ENCODE measurements at regions not wholly inside any gene's neighbourhood (a gene's known extent, or its start where the extent isn't known, plus 50 kb on each side); places are given as distances from the start of the nearest gene placed in this dataset.

DNA sequence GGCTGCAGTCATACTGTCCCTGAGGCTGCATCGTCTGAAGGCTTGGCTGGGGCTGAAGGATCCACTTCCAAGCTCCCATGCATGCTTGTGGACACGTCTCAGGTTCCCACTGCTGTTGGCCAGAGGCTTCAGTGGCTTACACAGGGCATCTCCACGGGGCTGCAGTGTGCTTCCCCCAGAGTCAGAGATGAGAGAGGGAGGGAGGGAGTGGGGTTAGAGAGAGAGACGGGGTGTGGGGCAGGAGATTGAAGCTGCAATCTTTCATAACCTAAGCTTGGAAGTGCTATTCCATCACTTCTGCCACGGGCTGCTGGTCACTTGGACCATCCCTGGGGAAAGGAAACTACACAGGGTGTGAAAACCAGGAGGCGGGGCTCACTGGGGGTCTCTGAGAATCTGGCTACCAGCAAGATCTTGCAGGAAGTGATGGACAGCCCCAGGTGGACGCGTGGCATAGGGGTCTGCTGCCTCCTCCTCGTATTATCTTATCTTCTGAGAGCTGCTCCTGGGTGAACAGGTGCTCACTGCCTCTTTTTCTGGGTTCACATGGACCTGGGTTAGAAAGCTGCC is 63.0 kb upstream of the MYEOV start:
- Histone ChIP-seq H3K4me2 (ENCODE audit: low read length) (no peak overlapping the region), H2AFZ (ENCODE audit: low read depth, low read length) (no peak overlapping the region), H3K27me3 (ENCODE audit: low read depth, low read length) (peaks cover 4% of the 10 kb centered on the region; the same call in 1 of the 2 replicates), H3K36me3 (replicated peaks; ENCODE audit: low read depth, low read length) (peaks cover 5% of the 10 kb centered on the region), H3K9me3 (ENCODE audit: insufficient read depth, low read length) (peaks cover 13% of the 10 kb centered on the region), H4K20me1 (ENCODE audit: insufficient read depth, low read length) (no peaks in the 10 kb centered on the region), H3K4me1 (ENCODE audit: low read length) (peaks cover 13% of the 10 kb centered on the region), H3K9ac (ENCODE audit: low read length) (no peak overlapping the region), H3K4me3 (ENCODE audit: low read length) (no peak overlapping the region), H3K79me2 (ENCODE audit: low read length) (no peaks in the 10 kb centered on the region), H3K27ac (ENCODE audit: low read length) (no peak overlapping the region)
- no peak for TF ChIP-seq EZH2phosphoT487 (IDR thresholded peaks at IDR 0.05; ENCODE audit: low read depth)
- TF ChIP-seq, protein P1, sequence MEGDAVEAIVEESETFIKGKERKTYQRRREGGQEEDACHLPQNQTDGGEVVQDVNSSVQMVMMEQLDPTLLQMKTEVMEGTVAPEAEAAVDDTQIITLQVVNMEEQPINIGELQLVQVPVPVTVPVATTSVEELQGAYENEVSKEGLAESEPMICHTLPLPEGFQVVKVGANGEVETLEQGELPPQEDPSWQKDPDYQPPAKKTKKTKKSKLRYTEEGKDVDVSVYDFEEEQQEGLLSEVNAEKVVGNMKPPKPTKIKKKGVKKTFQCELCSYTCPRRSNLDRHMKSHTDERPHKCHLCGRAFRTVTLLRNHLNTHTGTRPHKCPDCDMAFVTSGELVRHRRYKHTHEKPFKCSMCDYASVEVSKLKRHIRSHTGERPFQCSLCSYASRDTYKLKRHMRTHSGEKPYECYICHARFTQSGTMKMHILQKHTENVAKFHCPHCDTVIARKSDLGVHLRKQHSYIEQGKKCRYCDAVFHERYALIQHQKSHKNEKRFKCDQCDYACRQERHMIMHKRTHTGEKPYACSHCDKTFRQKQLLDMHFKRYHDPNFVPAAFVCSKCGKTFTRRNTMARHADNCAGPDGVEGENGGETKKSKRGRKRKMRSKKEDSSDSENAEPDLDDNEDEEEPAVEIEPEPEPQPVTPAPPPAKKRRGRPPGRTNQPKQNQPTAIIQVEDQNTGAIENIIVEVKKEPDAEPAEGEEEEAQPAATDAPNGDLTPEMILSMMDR (IDR thresholded peaks at IDR 0.05; ENCODE audit: low read depth, low read length) = no peak

GRCh38 chr11:69231466-69232018 is 62.4 kb upstream of the MYEOV start:
- Histone ChIP-seq H3K27me3 (ENCODE audit: low read depth, low read length) (no peaks in the 10 kb centered on the region; the same call in 1 of the 2 replicates), H3K27ac (ENCODE audit: low read length) (no peak overlapping the region), H4K20me1 (ENCODE audit: insufficient read depth, low read length) (no peaks in the 10 kb centered on the region), H3K9ac (ENCODE audit: low read length) (no peak overlapping the region), H3K36me3 (replicated peaks; ENCODE audit: low read depth, low read length) (peaks cover 4% of the 10 kb centered on the region), H3K4me3 (ENCODE audit: low read length) (no peak overlapping the region), H2AFZ (ENCODE audit: low read depth, low read length) (no peak overlapping the region), H3K79me2 (ENCODE audit: low read length) (no peaks in the 10 kb centered on the region), H3K9me3 (ENCODE audit: insufficient read depth, low read length) (peaks cover 8% of the 10 kb centered on the region), H3K4me1 (ENCODE audit: low read length) (peaks cover 13% of the 10 kb centered on the region), H3K4me2 (ENCODE audit: low read length) (no peak overlapping the region)
- TF ChIP-seq EZH2phosphoT487 (IDR thresholded peaks at IDR 0.05; ENCODE audit: low read depth) = no peak
- TF ChIP-seq, protein P1 (IDR thresholded peaks at IDR 0.05; ENCODE audit: low read depth, low read length) = no peak

DNA sequence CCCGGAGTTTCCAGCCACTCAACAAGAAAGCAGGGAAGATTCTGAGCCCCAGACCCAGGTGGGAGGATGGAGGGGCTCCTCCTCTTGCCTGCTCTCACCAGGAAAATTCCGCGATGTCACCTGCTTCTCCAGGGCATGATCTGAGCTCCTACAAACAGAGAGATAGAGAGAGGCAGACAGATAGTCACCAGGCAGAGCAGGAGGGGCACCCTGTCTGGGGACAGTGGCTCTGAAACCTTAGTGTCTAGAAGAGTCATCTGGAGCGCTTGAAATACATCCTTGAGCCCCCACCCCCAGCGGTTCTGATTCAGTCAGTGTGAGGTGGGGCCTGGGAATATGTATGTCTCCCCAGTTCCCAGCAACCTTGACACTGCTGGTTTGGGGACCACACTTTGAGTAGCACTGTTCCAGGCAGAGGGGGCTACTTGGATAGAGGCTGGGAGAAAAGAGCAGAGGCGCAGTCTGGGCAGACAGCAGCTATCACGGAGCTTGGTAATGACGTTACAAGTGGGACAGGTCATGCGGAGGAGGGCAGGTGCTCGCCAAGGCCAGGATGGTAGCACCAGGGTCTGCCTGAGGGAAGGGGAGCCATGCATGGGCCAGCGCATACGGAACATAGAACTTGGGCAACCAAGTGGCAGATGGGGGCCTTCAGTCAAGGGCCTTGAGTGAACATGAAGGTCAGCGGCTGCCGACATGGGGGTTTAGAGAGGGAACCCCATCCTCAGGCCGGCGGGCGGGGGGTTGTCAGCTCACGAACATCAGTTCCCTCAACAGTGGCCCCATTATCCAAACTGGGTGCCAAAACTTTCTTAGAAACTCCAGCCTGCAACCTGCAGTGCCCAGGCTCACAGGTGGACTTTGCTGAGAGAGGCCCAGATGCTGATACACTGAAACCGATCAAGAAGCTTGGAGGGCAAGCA is 60.9 kb upstream of the MYEOV start:
- H3K4me2 ChIP-seq (ENCODE audit: low read length) = no peak overlapping the region
- H3K27ac ChIP-seq (ENCODE audit: low read length) = no peak overlapping the region
- TF ChIP-seq, protein P1 (IDR thresholded peaks at IDR 0.05; ENCODE audit: low read depth, low read length) = no peak
- TF ChIP-seq EZH2phosphoT487 (IDR thresholded peaks at IDR 0.05; ENCODE audit: low read depth) = no peak
- H3K27me3 ChIP-seq (ENCODE audit: low read depth, low read length) = no peaks in the 10 kb centered on the region
- H3K9ac ChIP-seq (ENCODE audit: low read length) = no peak overlapping the region
- no peak overlapping the region for H2AFZ ChIP-seq (ENCODE audit: low read depth, low read length)
- no peaks in the 10 kb centered on the region for H3K36me3 ChIP-seq (replicated peaks; ENCODE audit: low read depth, low read length)
- no peaks in the 10 kb centered on the region for H3K79me2 ChIP-seq (ENCODE audit: low read length)
- peaks cover 13% of the 10 kb centered on the region for H3K4me1 ChIP-seq (ENCODE audit: low read length)
- peaks cover 4% of the 10 kb centered on the region for H3K9me3 ChIP-seq (ENCODE audit: insufficient read depth, low read length)
- H4K20me1 ChIP-seq (ENCODE audit: insufficient read depth, low read length) = no peaks in the 10 kb centered on the region
- no peak overlapping the region for H3K4me3 ChIP-seq (ENCODE audit: low read length)
